Neural cell (in vitro differentiated cells): ENCODE measurements at regions not wholly inside any gene's neighbourhood (a gene's known extent, or its start where the extent isn't known, plus 50 kb on each side); places are given as distances from the start of the nearest gene placed in this dataset.

ENCODE experiments used
- EP300 ChIP-seq: fragments of 450-650 bp; conservative IDR thresholded peaks from 2 replicates; pipeline ENCODE4 v1.6.1; 2014; ENCODE audit warnings: antibody characterized with exemption, mild to moderate bottlenecking, moderate library complexity; ENCODE audit not compliant: poor library complexity, severe bottlenecking
- EZH2 ChIP-seq: fragments of 200-600, 300-800 bp; shearing (Covaris generic), sonication (generic); IDR thresholded peaks from 2 replicates; pipeline ENCODE4 v1.6.1; 2014; ENCODE audit warnings: antibody characterized with exemption, low read length, borderline replicate concordance, mild to moderate bottlenecking; ENCODE audit not compliant: insufficient read depth, poor library complexity, severe bottlenecking
- MXI1 ChIP-seq: fragments of 450-650 bp; conservative IDR thresholded peaks from 2 replicates; pipeline ENCODE4 v1.6.1; 2014; ENCODE audit warnings: antibody characterized with exemption, mild to moderate bottlenecking; ENCODE audit not compliant: poor library complexity, severe bottlenecking
- POLR2AphosphoS5 ChIP-seq: IDR thresholded peaks from 2 replicates; pipeline ENCODE4 v1.6.1; 2012
- RAD21 ChIP-seq: fragments of 450-650 bp; conservative IDR thresholded peaks from 2 replicates; pipeline ENCODE4 v1.6.1; 2014; ENCODE audit warnings: antibody characterized with exemption, mild to moderate bottlenecking, moderate library complexity
- SMC3 ChIP-seq: fragments of 450-650 bp; conservative IDR thresholded peaks from 2 replicates; pipeline ENCODE4 v1.6.1; 2014; ENCODE audit warnings: antibody characterized with exemption, mild to moderate bottlenecking, moderate library complexity; ENCODE audit not compliant: poor library complexity
- TAF1 ChIP-seq: IDR thresholded peaks from 2 replicates; pipeline ENCODE4 v1.6.1; 2012; ENCODE audit warnings: low read depth
- TF ChIP-seq, protein P1 (sequence below): fragments of 450-650 bp; IDR thresholded peaks from 2 replicates; pipeline ENCODE4 v1.5.1; 2014; ENCODE audit warnings: antibody characterized with exemption, mild to moderate bottlenecking, moderate library complexity; ENCODE audit not compliant: poor library complexity, severe bottlenecking
- TF ChIP-seq, protein P2 (sequence below): IDR thresholded peaks from 2 replicates; pipeline ENCODE4 v1.6.1; 2012; ENCODE audit warnings: borderline replicate concordance

DNA sequence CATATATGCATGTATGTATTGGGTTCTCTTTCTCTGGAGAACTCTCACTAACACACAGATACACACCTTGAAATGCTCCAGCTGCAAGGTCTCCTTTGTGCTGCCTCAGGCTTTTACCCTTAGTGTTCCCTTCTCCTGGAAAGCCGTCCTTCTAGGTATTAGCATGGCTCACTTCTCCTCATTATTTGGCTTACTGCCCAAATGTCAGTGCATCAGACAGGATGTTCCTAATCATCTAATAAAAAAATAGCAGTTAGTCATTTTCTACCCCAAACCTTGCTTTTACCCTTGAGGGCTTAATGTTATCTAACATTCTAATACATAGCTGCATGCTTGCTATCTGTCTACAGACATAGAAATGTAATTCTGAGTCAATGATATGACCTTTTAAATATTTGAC lies 109.0 kb upstream of the SLC16A7 start:
- TF ChIP-seq EZH2, result no peak
- TF ChIP-seq TAF1, result no peak
- TF ChIP-seq, protein P1, sequence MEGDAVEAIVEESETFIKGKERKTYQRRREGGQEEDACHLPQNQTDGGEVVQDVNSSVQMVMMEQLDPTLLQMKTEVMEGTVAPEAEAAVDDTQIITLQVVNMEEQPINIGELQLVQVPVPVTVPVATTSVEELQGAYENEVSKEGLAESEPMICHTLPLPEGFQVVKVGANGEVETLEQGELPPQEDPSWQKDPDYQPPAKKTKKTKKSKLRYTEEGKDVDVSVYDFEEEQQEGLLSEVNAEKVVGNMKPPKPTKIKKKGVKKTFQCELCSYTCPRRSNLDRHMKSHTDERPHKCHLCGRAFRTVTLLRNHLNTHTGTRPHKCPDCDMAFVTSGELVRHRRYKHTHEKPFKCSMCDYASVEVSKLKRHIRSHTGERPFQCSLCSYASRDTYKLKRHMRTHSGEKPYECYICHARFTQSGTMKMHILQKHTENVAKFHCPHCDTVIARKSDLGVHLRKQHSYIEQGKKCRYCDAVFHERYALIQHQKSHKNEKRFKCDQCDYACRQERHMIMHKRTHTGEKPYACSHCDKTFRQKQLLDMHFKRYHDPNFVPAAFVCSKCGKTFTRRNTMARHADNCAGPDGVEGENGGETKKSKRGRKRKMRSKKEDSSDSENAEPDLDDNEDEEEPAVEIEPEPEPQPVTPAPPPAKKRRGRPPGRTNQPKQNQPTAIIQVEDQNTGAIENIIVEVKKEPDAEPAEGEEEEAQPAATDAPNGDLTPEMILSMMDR, result no peak
- TF ChIP-seq SMC3, result no peak
- TF ChIP-seq POLR2AphosphoS5, result no peak
- TF ChIP-seq EP300, result no peak
- TF ChIP-seq RAD21, result no peak
- TF ChIP-seq, protein P2, sequence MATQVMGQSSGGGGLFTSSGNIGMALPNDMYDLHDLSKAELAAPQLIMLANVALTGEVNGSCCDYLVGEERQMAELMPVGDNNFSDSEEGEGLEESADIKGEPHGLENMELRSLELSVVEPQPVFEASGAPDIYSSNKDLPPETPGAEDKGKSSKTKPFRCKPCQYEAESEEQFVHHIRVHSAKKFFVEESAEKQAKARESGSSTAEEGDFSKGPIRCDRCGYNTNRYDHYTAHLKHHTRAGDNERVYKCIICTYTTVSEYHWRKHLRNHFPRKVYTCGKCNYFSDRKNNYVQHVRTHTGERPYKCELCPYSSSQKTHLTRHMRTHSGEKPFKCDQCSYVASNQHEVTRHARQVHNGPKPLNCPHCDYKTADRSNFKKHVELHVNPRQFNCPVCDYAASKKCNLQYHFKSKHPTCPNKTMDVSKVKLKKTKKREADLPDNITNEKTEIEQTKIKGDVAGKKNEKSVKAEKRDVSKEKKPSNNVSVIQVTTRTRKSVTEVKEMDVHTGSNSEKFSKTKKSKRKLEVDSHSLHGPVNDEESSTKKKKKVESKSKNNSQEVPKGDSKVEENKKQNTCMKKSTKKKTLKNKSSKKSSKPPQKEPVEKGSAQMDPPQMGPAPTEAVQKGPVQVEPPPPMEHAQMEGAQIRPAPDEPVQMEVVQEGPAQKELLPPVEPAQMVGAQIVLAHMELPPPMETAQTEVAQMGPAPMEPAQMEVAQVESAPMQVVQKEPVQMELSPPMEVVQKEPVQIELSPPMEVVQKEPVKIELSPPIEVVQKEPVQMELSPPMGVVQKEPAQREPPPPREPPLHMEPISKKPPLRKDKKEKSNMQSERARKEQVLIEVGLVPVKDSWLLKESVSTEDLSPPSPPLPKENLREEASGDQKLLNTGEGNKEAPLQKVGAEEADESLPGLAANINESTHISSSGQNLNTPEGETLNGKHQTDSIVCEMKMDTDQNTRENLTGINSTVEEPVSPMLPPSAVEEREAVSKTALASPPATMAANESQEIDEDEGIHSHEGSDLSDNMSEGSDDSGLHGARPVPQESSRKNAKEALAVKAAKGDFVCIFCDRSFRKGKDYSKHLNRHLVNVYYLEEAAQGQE, result no peak
- TF ChIP-seq MXI1, result no peak
